ENCODE measurements at regions not wholly inside any gene's neighbourhood (a gene's known extent, or its start where the extent isn't known, plus 50 kb on each side); places are given as distances from the start of the nearest gene placed in this dataset.

GRCh38 chr4:155119006-155119405 lies 89.4 kb upstream of the NPY2R start:
- Histone ChIP-seq H3K36me3 (ENCODE audit: control insufficient read depth, low read length) (no peaks in the 10 kb centered on the region), H3K4me1 (ENCODE audit: control insufficient read depth, low read length) (no peaks in the 10 kb centered on the region), H3K9me2 (replicated peaks; ENCODE audit: control insufficient read depth, low read length) (no peaks in the 10 kb centered on the region), H3K4me2 (ENCODE audit: low read length) (no peak overlapping the region), H3K27me3 (ENCODE audit: control insufficient read depth, low read length) (no peaks in the 10 kb centered on the region), H3F3A (ENCODE audit: control insufficient read depth, insufficient read depth) (no peaks in the 10 kb centered on the region), H4K20me1 (ENCODE audit: control insufficient read depth, insufficient read depth, low read depth, low read length) (no peaks in the 10 kb centered on the region), H3K79me2 (ENCODE audit: control insufficient read depth, low read length) (no peaks in the 10 kb centered on the region), H3K9me3 (ENCODE audit: control insufficient read depth, insufficient read depth, low read length) (no peaks in the 10 kb centered on the region; the same call in 1 of the 2 replicates), H3K4me3 (ENCODE audit: low read length) (no peak overlapping the region), H3K27ac (ENCODE audit: low read depth, low read length) (no peak overlapping the region)
- TF ChIP-seq, protein P1, sequence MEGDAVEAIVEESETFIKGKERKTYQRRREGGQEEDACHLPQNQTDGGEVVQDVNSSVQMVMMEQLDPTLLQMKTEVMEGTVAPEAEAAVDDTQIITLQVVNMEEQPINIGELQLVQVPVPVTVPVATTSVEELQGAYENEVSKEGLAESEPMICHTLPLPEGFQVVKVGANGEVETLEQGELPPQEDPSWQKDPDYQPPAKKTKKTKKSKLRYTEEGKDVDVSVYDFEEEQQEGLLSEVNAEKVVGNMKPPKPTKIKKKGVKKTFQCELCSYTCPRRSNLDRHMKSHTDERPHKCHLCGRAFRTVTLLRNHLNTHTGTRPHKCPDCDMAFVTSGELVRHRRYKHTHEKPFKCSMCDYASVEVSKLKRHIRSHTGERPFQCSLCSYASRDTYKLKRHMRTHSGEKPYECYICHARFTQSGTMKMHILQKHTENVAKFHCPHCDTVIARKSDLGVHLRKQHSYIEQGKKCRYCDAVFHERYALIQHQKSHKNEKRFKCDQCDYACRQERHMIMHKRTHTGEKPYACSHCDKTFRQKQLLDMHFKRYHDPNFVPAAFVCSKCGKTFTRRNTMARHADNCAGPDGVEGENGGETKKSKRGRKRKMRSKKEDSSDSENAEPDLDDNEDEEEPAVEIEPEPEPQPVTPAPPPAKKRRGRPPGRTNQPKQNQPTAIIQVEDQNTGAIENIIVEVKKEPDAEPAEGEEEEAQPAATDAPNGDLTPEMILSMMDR (IDR thresholded peaks at IDR 0.05; ENCODE audit: low read depth, low read length, poor library complexity, severe bottlenecking) = no peak
- TF ChIP-seq EZH2phosphoT487 (IDR thresholded peaks at IDR 0.05; ENCODE audit: borderline replicate concordance, low read length) = no peak

- Histone ChIP-seq H3K27ac (ENCODE audit: low read depth, low read length) (no peak overlapping the region), H3K4me2 (ENCODE audit: low read length) (no peak overlapping the region), H3K4me1 (ENCODE audit: control insufficient read depth, low read length) (no peaks in the 10 kb centered on the region), H3F3A (ENCODE audit: control insufficient read depth, insufficient read depth) (no peaks in the 10 kb centered on the region), H3K9me2 (replicated peaks; ENCODE audit: control insufficient read depth, low read length) (no peaks in the 10 kb centered on the region), H4K20me1 (ENCODE audit: control insufficient read depth, insufficient read depth, low read depth, low read length) (no peaks in the 10 kb centered on the region), H3K79me2 (ENCODE audit: control insufficient read depth, low read length) (no peaks in the 10 kb centered on the region), H3K27me3 (ENCODE audit: control insufficient read depth, low read length) (no peaks in the 10 kb centered on the region), H3K4me3 (ENCODE audit: low read length) (no peak overlapping the region), H3K9me3 (ENCODE audit: control insufficient read depth, insufficient read depth, low read length) (no peaks in the 10 kb centered on the region; the same call in 1 of the 2 replicates), H3K36me3 (ENCODE audit: control insufficient read depth, low read length) (no peaks in the 10 kb centered on the region)
- no peak for TF ChIP-seq EZH2phosphoT487 (IDR thresholded peaks at IDR 0.05; ENCODE audit: borderline replicate concordance, low read length)
- TF ChIP-seq, protein P1 (IDR thresholded peaks at IDR 0.05; ENCODE audit: low read depth, low read length, poor library complexity, severe bottlenecking) = no peak
Observed at GRCh38 chr4:155120536-155120935, 87.9 kb upstream of the NPY2R start.

DNA sequence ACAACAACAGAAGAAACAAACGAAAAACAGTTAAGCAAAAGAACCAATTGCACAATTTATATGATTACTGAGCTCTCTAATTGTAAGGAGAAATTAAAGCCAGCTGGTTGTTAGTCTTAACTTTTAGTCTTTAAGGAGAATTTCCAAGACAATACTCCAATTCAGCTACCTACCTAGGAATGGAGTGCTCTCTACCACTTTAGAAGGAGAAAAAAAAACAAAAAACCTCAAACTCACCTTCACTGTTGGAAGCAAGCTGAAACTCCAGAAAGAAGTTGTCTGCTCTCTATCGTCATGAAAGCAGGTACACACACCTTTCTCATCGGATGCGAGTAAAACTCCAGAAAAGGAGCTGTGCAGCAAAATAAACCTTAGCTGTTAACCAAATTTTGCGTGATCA lies 86.1 kb upstream of the NPY2R start:
- Histone ChIP-seq H3K9me3 (ENCODE audit: control insufficient read depth, insufficient read depth, low read length) (no peaks in the 10 kb centered on the region; the same call in 1 of the 2 replicates), H4K20me1 (ENCODE audit: control insufficient read depth, insufficient read depth, low read depth, low read length) (no peaks in the 10 kb centered on the region)
- no peak for TF ChIP-seq EZH2phosphoT487 (IDR thresholded peaks at IDR 0.05; ENCODE audit: borderline replicate concordance, low read length)
- TF ChIP-seq, protein P1 (IDR thresholded peaks at IDR 0.05; ENCODE audit: low read depth, low read length, poor library complexity, severe bottlenecking) = no peak

More for the DNA sequence above, 86.1 kb upstream of the NPY2R start:
- no peak overlapping the region for H3K27ac ChIP-seq (ENCODE audit: low read depth, low read length)
- no peaks in the 10 kb centered on the region for H3K9me2 ChIP-seq (replicated peaks; ENCODE audit: control insufficient read depth, low read length)
- no peaks in the 10 kb centered on the region for H3K4me1 ChIP-seq (ENCODE audit: control insufficient read depth, low read length)
- no peaks in the 10 kb centered on the region for H3K27me3 ChIP-seq (ENCODE audit: control insufficient read depth, low read length)
- H3K79me2 ChIP-seq (ENCODE audit: control insufficient read depth, low read length) = no peaks in the 10 kb centered on the region
- no peaks in the 10 kb centered on the region for H3K36me3 ChIP-seq (ENCODE audit: control insufficient read depth, low read length)
- no peak overlapping the region for H3K4me2 ChIP-seq (ENCODE audit: low read length)
- no peaks in the 10 kb centered on the region for H3F3A ChIP-seq (ENCODE audit: control insufficient read depth, insufficient read depth)
- no peak overlapping the region for H3K4me3 ChIP-seq (ENCODE audit: low read length)
